SK-N-SH treated with all-trans-retinoic acid at 6 μM for 48 hours (cell line): ENCODE measurements at regions not wholly inside any gene's neighbourhood (a gene's known extent, or its start where the extent isn't known, plus 50 kb on each side); places are given as distances from the start of the nearest gene placed in this dataset.

Source experiments
- ATAC-seq: fragments of 200-7000 bp; cut with Tn5 transposase; 3 replicates; pipeline ENCODE4 v1.9.1; 2020; ENCODE audit warnings: mild to moderate bottlenecking, moderate library complexity
- ARNTL ChIP-seq: fragments of 450-650 bp; formaldehyde crosslinking; IDR thresholded peaks from 2 replicates; pipeline ENCODE4 v1.5.0; 2020; ENCODE audit warnings: low read depth, mild to moderate bottlenecking, moderate library complexity, borderline replicate concordance
- BACH2 ChIP-seq: fragments of 250-450 bp; sonication (Bioruptor Pico); IDR thresholded peaks from 2 replicates; pipeline ENCODE4 v1.9.0; 2021; ENCODE audit warnings: mild to moderate bottlenecking, borderline replicate concordance
- CSDC2 ChIP-seq: fragments of 250-450 bp; sonication (Bioruptor Pico); IDR thresholded peaks from 2 replicates; pipeline ENCODE4 v1.5.0; 2020; ENCODE audit warnings: mild to moderate bottlenecking, moderate library complexity
- GLIS3 ChIP-seq: fragments of 250-450 bp; sonication (Bioruptor Pico); IDR thresholded peaks from 2 replicates; pipeline ENCODE4 v1.5.0; 2020; ENCODE audit warnings: mild to moderate bottlenecking, moderate library complexity
- ISL1 ChIP-seq: fragments of 250-450 bp; sonication (Bioruptor Pico); IDR thresholded peaks from 2 replicates; pipeline ENCODE4 v2.1.2; 2022; ENCODE audit warnings: mild to moderate bottlenecking, moderate library complexity
- OSR1 ChIP-seq: fragments of 250-450 bp; sonication (Bioruptor Pico); IDR thresholded peaks from 2 replicates; pipeline ENCODE4 v1.8.0; 2022; ENCODE audit warnings: moderate library complexity, mild to moderate bottlenecking, inconsistent platforms
- PPARA ChIP-seq: fragments of 250-450 bp; sonication (Bioruptor Pico); IDR thresholded peaks from 2 replicates; pipeline ENCODE4 v1.5.0; 2020; ENCODE audit warnings: mild to moderate bottlenecking, borderline replicate concordance
- RARB ChIP-seq: fragments of 250-450 bp; sonication (Bioruptor Pico); IDR thresholded peaks from 2 replicates; pipeline ENCODE4 v1.8.0; 2021; ENCODE audit warnings: mild to moderate bottlenecking, moderate library complexity
- SNAI2 ChIP-seq: fragments of 250-450 bp; sonication (Bioruptor Pico); IDR thresholded peaks from 2 replicates; pipeline ENCODE4 v1.5.0; 2020; ENCODE audit warnings: mild to moderate bottlenecking, moderate library complexity
- TCF4 ChIP-seq: fragments of 250-450 bp; sonication (Bioruptor Pico); IDR thresholded peaks from 2 replicates; pipeline ENCODE4 v1.8.0; 2021; ENCODE audit warnings: mild to moderate bottlenecking, moderate library complexity, borderline replicate concordance
- TOX ChIP-seq: fragments of 250-450 bp; sonication (Bioruptor Pico); IDR thresholded peaks from 2 replicates; pipeline ENCODE4 v1.8.0; 2021; ENCODE audit warnings: mild to moderate bottlenecking, moderate library complexity, borderline replicate concordance
- ZC3H10 ChIP-seq: fragments of 250-450 bp; sonication (Bioruptor Pico); IDR thresholded peaks from 2 replicates; pipeline ENCODE4 v1.5.1; 2021; ENCODE audit warnings: mild to moderate bottlenecking, moderate library complexity
- ZFP3 ChIP-seq: fragments of 250-450 bp; sonication (Bioruptor Pico); IDR thresholded peaks from 2 replicates; pipeline ENCODE4 v1.5.0; 2020; ENCODE audit warnings: mild to moderate bottlenecking, moderate library complexity
- ZNF70 ChIP-seq: fragments of 450-650 bp; formaldehyde crosslinking; IDR thresholded peaks from 2 replicates; pipeline ENCODE4 v1.5.0; 2020; ENCODE audit warnings: mild to moderate bottlenecking, moderate library complexity
- ZNF8 ChIP-seq: fragments of 450-650 bp; formaldehyde crosslinking; IDR thresholded peaks from 2 replicates; pipeline ENCODE4 v1.5.0; 2020; ENCODE audit warnings: mild to moderate bottlenecking, moderate library complexity
- TF ChIP-seq, protein P1 (sequence below): fragments of 250-450 bp; sonication (Bioruptor Pico); IDR thresholded peaks from 2 replicates; pipeline ENCODE4 v1.5.1; 2021; ENCODE audit warnings: mild to moderate bottlenecking, moderate library complexity
- TF ChIP-seq, protein P2 (sequence below): fragments of 250-450 bp; sonication (Bioruptor Pico); IDR thresholded peaks from 2 replicates; pipeline ENCODE4 v1.5.1; 2020; ENCODE audit warnings: low read depth, mild to moderate bottlenecking, moderate library complexity
- TF ChIP-seq, protein P3 (sequence below): fragments of 250-450 bp; sonication (Bioruptor Pico); IDR thresholded peaks from 2 replicates; pipeline ENCODE4 v1.5.0; 2020; ENCODE audit warnings: mild to moderate bottlenecking, moderate library complexity
- TF ChIP-seq, protein P4 (sequence below): fragments of 250-450 bp; sonication (Bioruptor Pico); IDR thresholded peaks from 2 replicates; pipeline ENCODE4 v1.8.0; 2020; ENCODE audit warnings: mild to moderate bottlenecking, moderate library complexity, borderline replicate concordance

DNA sequence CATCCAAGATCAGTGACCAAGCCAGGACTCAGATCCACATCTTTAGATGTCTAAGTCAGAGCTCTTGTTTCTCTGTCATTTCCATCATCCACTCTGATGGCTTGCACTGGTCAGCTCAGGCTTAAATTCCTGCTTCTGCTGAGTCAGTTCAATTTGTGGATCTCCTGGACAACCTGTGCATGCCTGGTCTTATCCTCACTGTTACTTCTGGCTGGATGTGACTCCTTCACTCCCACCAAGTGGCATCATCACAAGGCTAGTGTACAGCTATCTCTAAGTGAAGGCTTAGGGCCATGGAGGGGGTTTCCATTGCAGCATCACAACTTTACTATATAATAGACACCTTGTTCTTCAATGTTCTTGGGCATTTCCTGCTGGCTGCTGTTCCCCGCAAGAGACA lies 102.9 kb downstream of the EMP1 start:
- no peak for ATAC-seq
- TF ChIP-seq, protein P1, sequence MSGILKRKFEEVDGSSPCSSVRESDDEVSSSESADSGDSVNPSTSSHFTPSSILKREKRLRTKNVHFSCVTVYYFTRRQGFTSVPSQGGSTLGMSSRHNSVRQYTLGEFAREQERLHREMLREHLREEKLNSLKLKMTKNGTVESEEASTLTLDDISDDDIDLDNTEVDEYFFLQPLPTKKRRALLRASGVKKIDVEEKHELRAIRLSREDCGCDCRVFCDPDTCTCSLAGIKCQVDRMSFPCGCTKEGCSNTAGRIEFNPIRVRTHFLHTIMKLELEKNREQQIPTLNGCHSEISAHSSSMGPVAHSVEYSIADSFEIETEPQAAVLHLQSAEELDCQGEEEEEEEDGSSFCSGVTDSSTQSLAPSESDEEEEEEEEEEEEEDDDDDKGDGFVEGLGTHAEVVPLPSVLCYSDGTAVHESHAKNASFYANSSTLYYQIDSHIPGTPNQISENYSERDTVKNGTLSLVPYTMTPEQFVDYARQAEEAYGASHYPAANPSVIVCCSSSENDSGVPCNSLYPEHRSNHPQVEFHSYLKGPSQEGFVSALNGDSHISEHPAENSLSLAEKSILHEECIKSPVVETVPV (CRISPR knock-in tag), result no peak
- TF ChIP-seq TCF4 (CRISPR knock-in tag) (no peak), ZNF70 (CRISPR knock-in tag) (no peak), CSDC2 (CRISPR knock-in tag) (no peak), OSR1 (CRISPR knock-in tag) (no peak), SNAI2 (CRISPR knock-in tag) (no peak), ZC3H10 (no peak), TOX (CRISPR knock-in tag) (no peak), ISL1 (CRISPR knock-in tag) (no peak), ARNTL (no peak), ZFP3 (CRISPR knock-in tag) (no peak)
- TF ChIP-seq, protein P2, sequence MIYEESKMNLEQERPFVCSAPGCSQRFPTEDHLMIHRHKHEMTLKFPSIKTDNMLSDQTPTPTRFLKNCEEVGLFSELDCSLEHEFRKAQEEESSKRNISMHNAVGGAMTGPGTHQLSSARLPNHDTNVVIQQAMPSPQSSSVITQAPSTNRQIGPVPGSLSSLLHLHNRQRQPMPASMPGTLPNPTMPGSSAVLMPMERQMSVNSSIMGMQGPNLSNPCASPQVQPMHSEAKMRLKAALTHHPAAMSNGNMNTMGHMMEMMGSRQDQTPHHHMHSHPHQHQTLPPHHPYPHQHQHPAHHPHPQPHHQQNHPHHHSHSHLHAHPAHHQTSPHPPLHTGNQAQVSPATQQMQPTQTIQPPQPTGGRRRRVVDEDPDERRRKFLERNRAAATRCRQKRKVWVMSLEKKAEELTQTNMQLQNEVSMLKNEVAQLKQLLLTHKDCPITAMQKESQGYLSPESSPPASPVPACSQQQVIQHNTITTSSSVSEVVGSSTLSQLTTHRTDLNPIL (CRISPR knock-in tag), result no peak
- TF ChIP-seq, protein P3, sequence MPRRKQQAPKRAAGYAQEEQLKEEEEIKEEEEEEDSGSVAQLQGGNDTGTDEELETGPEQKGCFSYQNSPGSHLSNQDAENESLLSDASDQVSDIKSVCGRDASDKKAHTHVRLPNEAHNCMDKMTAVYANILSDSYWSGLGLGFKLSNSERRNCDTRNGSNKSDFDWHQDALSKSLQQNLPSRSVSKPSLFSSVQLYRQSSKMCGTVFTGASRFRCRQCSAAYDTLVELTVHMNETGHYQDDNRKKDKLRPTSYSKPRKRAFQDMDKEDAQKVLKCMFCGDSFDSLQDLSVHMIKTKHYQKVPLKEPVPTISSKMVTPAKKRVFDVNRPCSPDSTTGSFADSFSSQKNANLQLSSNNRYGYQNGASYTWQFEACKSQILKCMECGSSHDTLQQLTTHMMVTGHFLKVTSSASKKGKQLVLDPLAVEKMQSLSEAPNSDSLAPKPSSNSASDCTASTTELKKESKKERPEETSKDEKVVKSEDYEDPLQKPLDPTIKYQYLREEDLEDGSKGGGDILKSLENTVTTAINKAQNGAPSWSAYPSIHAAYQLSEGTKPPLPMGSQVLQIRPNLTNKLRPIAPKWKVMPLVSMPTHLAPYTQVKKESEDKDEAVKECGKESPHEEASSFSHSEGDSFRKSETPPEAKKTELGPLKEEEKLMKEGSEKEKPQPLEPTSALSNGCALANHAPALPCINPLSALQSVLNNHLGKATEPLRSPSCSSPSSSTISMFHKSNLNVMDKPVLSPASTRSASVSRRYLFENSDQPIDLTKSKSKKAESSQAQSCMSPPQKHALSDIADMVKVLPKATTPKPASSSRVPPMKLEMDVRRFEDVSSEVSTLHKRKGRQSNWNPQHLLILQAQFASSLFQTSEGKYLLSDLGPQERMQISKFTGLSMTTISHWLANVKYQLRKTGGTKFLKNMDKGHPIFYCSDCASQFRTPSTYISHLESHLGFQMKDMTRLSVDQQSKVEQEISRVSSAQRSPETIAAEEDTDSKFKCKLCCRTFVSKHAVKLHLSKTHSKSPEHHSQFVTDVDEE (CRISPR knock-in tag), result no peak
- TF ChIP-seq, protein P4, sequence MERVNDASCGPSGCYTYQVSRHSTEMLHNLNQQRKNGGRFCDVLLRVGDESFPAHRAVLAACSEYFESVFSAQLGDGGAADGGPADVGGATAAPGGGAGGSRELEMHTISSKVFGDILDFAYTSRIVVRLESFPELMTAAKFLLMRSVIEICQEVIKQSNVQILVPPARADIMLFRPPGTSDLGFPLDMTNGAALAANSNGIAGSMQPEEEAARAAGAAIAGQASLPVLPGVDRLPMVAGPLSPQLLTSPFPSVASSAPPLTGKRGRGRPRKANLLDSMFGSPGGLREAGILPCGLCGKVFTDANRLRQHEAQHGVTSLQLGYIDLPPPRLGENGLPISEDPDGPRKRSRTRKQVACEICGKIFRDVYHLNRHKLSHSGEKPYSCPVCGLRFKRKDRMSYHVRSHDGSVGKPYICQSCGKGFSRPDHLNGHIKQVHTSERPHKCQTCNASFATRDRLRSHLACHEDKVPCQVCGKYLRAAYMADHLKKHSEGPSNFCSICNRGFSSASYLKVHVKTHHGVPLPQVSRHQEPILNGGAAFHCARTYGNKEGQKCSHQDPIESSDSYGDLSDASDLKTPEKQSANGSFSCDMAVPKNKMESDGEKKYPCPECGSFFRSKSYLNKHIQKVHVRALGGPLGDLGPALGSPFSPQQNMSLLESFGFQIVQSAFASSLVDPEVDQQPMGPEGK (CRISPR knock-in tag), result no peak

DNA sequence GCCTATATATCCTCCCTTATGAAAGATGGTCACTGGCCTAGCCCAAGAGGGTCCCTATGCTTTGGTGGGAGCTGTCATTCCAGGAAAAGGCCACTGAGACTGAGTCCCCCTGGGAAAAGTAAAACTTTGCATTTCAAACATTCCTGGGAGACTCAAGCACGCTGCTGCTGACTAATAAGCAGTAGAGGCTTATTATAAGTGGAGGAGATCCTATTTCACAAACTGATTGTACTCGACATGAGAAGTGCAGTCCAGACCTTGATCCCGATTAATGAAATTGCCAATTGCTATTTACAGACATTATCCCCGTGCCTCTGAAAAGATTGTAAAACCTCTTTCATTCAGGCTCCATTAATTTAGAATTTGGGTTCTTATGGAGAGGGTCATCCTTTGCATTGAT lies 96.6 kb downstream of the EMP1 start:
- no peak for ATAC-seq
- TF ChIP-seq, protein P1 (CRISPR knock-in tag), result no peak
- TF ChIP-seq OSR1 (CRISPR knock-in tag), result no peak
- no peak for TF ChIP-seq PPARA (CRISPR knock-in tag)
- no peak for TF ChIP-seq ARNTL

DNA sequence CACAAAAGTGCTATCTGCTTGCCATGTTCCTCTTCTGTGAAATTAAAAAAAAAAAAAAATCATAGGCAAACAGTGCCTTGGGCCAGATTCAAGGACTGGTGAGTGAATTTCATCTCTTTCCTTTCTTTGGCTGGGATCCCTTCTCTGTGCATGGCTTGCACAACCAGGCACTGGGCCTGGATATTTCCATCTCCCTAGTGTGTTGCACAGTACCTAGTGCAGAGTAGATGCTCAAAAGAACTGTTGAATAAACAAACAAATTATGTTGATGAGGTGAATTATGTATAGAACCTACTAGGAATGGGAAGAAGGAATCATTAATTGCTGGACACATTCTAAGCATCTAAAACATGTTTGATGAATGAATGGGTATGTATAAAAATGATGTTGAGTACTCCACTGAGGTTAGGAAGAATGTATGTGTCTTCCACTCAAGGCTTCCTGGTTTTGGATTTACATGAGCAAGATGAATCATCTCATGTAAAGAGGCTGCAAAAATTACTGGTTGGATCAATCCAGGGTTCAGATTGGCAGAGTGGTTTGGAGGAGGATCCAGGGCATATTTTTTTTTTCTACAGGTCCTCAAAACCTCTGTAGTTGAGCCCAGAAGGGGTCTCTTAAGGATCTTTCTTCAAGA lies 93.2 kb downstream of the EMP1 start:
- ATAC-seq, result no peak
- no peak for TF ChIP-seq OSR1 (CRISPR knock-in tag)
- TF ChIP-seq ISL1 (CRISPR knock-in tag), result no peak
- TF ChIP-seq ZNF8, result no peak
- TF ChIP-seq, protein P2 (CRISPR knock-in tag), result no peak
- no peak for TF ChIP-seq BACH2 (CRISPR knock-in tag)
- no peak for TF ChIP-seq GLIS3 (CRISPR knock-in tag)
- TF ChIP-seq RARB (CRISPR knock-in tag), result no peak
